OCI-LY7 (cell line): ENCODE measurements at regions not wholly inside any gene's neighbourhood (a gene's known extent, or its start where the extent isn't known, plus 50 kb on each side); places are given as distances from the start of the nearest gene placed in this dataset.

Experiments used
- BruUV-seq: library from RNA; stranded (reverse); fragments of 400-500 nt; replicated peaks from 2 replicates; lab custom pipeline; 2021; lab: Mats Ljungman, UMichigan
- CTCF ChIA-PET: fragments of 300-600 bp; sonication (Branson Sonifier 250); formaldehyde crosslinking; loops from one replicate; lab custom pipeline; 2022; ENCODE audit warnings: antibody characterized with exemption; ENCODE audit not compliant: unreplicated experiment; lab: Charles Lee
- POLR2A ChIA-PET: fragments of 300-600 bp; sonication (Branson Sonifier 250); formaldehyde crosslinking; loops from one replicate; lab custom pipeline; 2022; ENCODE audit warnings: antibody characterized with exemption; lab: Charles Lee
- DNase-seq: peaks from one replicate; pipeline ENCODE4 v3.0.0-alpha.2; 2015; ENCODE audit warnings: low spot score
- H2AFZ ChIP-seq: fragments of 200-600 bp; sonication (generic), shearing (Covaris generic); 2 replicates; pipeline ENCODE4 v1.6.1; 2014; ENCODE audit warnings: mild to moderate bottlenecking, antibody characterized with exemption, low read length, moderate library complexity
- H3K27ac ChIP-seq: fragments of 200-600 bp; sonication (generic); 2 replicates; pipeline ENCODE4 v1.5.1; 2014; ENCODE audit warnings: mixed run types, low read depth, mild to moderate bottlenecking, moderate library complexity, low read length, inconsistent platforms; ENCODE audit not compliant: poor library complexity, severe bottlenecking
- H3K36me3 ChIP-seq: fragments of 200-600 bp; sonication (generic); 2 replicates; pipeline ENCODE4 v1.6.1; 2014; ENCODE audit warnings: mild to moderate bottlenecking, antibody characterized with exemption, low read length, moderate library complexity, mixed read lengths; ENCODE audit not compliant: insufficient read depth
- H3K4me1 ChIP-seq: fragments of 200-600 bp; sonication (generic); 2 replicates; pipeline ENCODE4 v1.5.1; 2014; ENCODE audit warnings: mild to moderate bottlenecking, low read length; ENCODE audit not compliant: insufficient read depth, poor library complexity, severe bottlenecking
- H3K4me2 ChIP-seq: fragments of 200-600 bp; sonication (generic); 2 replicates; pipeline ENCODE4 v1.6.1; 2014; ENCODE audit warnings: mild to moderate bottlenecking, low read length
- H3K4me3 ChIP-seq: fragments of 200-600 bp; sonication (generic); 2 replicates; pipeline ENCODE4 v1.5.1; 2014; ENCODE audit warnings: mild to moderate bottlenecking, low read depth, low read length; ENCODE audit not compliant: poor library complexity, severe bottlenecking
- H3K79me2 ChIP-seq: fragments of 200-600 bp; sonication (generic); 2 replicates; pipeline ENCODE4 v1.6.1; 2016; ENCODE audit warnings: low read depth, mild to moderate bottlenecking, low read length, moderate library complexity, mixed read lengths; ENCODE audit not compliant: insufficient read depth
- H3K9me2 ChIP-seq: fragments of 200-600 bp; sonication (generic); 2 replicates; pipeline ENCODE4 v1.6.1; 2016; ENCODE audit warnings: mild to moderate bottlenecking, low read length, mixed read lengths; ENCODE audit not compliant: insufficient read depth
- H3K9me3 ChIP-seq: fragments of 200-600 bp; sonication (generic); 2 replicates; pipeline ENCODE4 v1.6.1; 2014; ENCODE audit warnings: mild to moderate bottlenecking, mixed run types, low read length, mixed read lengths
- H4K20me1 ChIP-seq: fragments of 200-600 bp; sonication (generic); 2 replicates; pipeline ENCODE4 v1.6.1; 2014; ENCODE audit warnings: mild to moderate bottlenecking, antibody characterized with exemption, low read length, moderate library complexity, mixed read lengths; ENCODE audit not compliant: insufficient read depth
- CTCF ChIP-seq: fragments of 200-600 bp; sonication (generic); conservative IDR thresholded peaks from 2 replicates; pipeline ENCODE4 v1.5.1; 2014; ENCODE audit warnings: mild to moderate bottlenecking, antibody characterized with exemption, low read length, moderate library complexity, mixed read lengths
- EZH2phosphoT487 ChIP-seq: fragments of 200-600 bp; sonication (generic); IDR thresholded peaks from 2 replicates; pipeline ENCODE4 v1.6.1; 2018; ENCODE audit warnings: low read depth, borderline replicate concordance, mild to moderate bottlenecking, mixed run types, antibody characterized with exemption, low read length, moderate library complexity, mixed read lengths
- intact Hi-C: fragments of 100-400 bp; cut with micrococcal nuclease; formaldehyde crosslinking; loops from one replicate; pipeline ENCODE4 v1.10.0; 2022; ENCODE audit not compliant: unreplicated experiment

GRCh38 chr5:98564836-98565235 is 208.6 kb upstream of the RGMB start:
- Histone ChIP-seq H3K27ac (no peak overlapping the region), H3K4me1 (no peaks in the 10 kb centered on the region), H3K9me3 (no peaks in the 10 kb centered on the region), H3K9me2 (no peaks in the 10 kb centered on the region), H4K20me1 (no peaks in the 10 kb centered on the region), H2AFZ (no peak overlapping the region), H3K79me2 (no peaks in the 10 kb centered on the region), H3K4me3 (no peak overlapping the region), H3K36me3 (no peaks in the 10 kb centered on the region), H3K4me2 (no peak overlapping the region)
- no TSS peak for BruUV-seq
- TF ChIP-seq CTCF = no peak
- no peak for TF ChIP-seq EZH2phosphoT487
- POLR2A ChIA-PET = interaction anchor here (0.7 kb wide), 2 partner anchors 207 to 1036 kb away, joined by 3 to 4 read pairs; no protein-coding TSS in a partner anchor
- intact Hi-C loops = no loop called here
- no peak for DNase-seq
- CTCF ChIA-PET = no interaction called here

- no TSS peak for BruUV-seq
- no peaks in the 10 kb centered on the region for H3K36me3 ChIP-seq
- no peaks in the 10 kb centered on the region for H3K9me3 ChIP-seq
- H3K4me3 ChIP-seq = no peak overlapping the region
- H3K27ac ChIP-seq = no peak overlapping the region
- no peak overlapping the region for H3K4me2 ChIP-seq
- no peak overlapping the region for H2AFZ ChIP-seq
- H3K9me2 ChIP-seq = no peaks in the 10 kb centered on the region
- intact Hi-C loops = no loop called here
- H3K4me1 ChIP-seq = no peaks in the 10 kb centered on the region
- ChIA-PET CTCF (no interaction called here), POLR2A (interaction anchor here (0.7 kb wide), 1 partner anchor 14 kb away, joined by 4 read pairs; no protein-coding TSS in a partner anchor)
- H4K20me1 ChIP-seq = no peaks in the 10 kb centered on the region
- DNase-seq = no peak
- H3K79me2 ChIP-seq = no peaks in the 10 kb centered on the region
- no peak for TF ChIP-seq EZH2phosphoT487
- no peak for TF ChIP-seq CTCF
Measured at GRCh38 chr5:98568336-98568735, 205.1 kb upstream of the RGMB start.

GRCh38 chr5:98569288-98569687 is 204.2 kb upstream of the RGMB start:
- Histone ChIP-seq H3K4me2 (no peak overlapping the region), H3K9me3 (no peaks in the 10 kb centered on the region), H3K4me3 (no peak overlapping the region), H3K36me3 (no peaks in the 10 kb centered on the region), H3K4me1 (no peaks in the 10 kb centered on the region), H3K27ac (no peak overlapping the region), H2AFZ (no peak overlapping the region), H4K20me1 (no peaks in the 10 kb centered on the region), H3K79me2 (no peaks in the 10 kb centered on the region), H3K9me2 (no peaks in the 10 kb centered on the region)
- no TSS peak for BruUV-seq
- no peak for DNase-seq
- POLR2A ChIA-PET = no interaction called here
- intact Hi-C loops = no loop called here
- TF ChIP-seq CTCF (no peak), EZH2phosphoT487 (no peak)
- CTCF ChIA-PET = no interaction called here
